H9 (cell line): ENCODE measurements at regions not wholly inside any gene's neighbourhood (a gene's known extent, or its start where the extent isn't known, plus 50 kb on each side); places are given as distances from the start of the nearest gene placed in this dataset.
"Not testable (repeated sequence)": the region's sequence is repeated elsewhere in the genome, so short reads cannot be mapped to it uniquely, and the experiment has no call there.

ENCODE experiments used
- DNase-seq: peaks from one replicate; pipeline ENCODE4 v3.0.0-alpha.2; 2017
- H2AFZ ChIP-seq: one replicate; pipeline ENCODE4 v1.6.1; 2013; ENCODE audit warnings: mild to moderate bottlenecking, low read length, control low read depth, moderate library complexity
- H2AK5ac ChIP-seq: 2 replicates; pipeline ENCODE4 v1.6.1; 2013; ENCODE audit warnings: low read length, control low read depth, mixed read lengths; ENCODE audit not compliant: insufficient read length
- H2BK120ac ChIP-seq: one replicate; pipeline ENCODE4 v1.6.1; 2013; ENCODE audit warnings: low read depth, mild to moderate bottlenecking, low read length, control low read depth, inconsistent platforms; ENCODE audit not compliant: poor library complexity, severe bottlenecking
- H2BK12ac ChIP-seq: 2 replicates; pipeline ENCODE4 v1.6.1; 2013; ENCODE audit warnings: low read length, control low read depth, mixed read lengths, low read depth; ENCODE audit not compliant: insufficient read length
- H2BK15ac ChIP-seq: 2 replicates; pipeline ENCODE4 v1.6.1; 2013; ENCODE audit warnings: low read depth, low read length, control low read depth
- H2BK20ac ChIP-seq: one replicate; pipeline ENCODE4 v1.6.1; 2013; ENCODE audit warnings: low read depth, mild to moderate bottlenecking, low read length, control low read depth, inconsistent platforms; ENCODE audit not compliant: poor library complexity, severe bottlenecking
- H2BK5ac ChIP-seq: 2 replicates; pipeline ENCODE4 v1.6.1; 2013; ENCODE audit warnings: low read length, control low read depth, mixed read lengths; ENCODE audit not compliant: insufficient read length
- H3K14ac ChIP-seq: 2 replicates; pipeline ENCODE4 v1.6.1; 2013; ENCODE audit warnings: low read length, control low read depth; ENCODE audit not compliant: insufficient read depth
- H3K18ac ChIP-seq: 2 replicates; pipeline ENCODE4 v1.6.1; 2013; ENCODE audit warnings: low read depth, mild to moderate bottlenecking, mixed read lengths, low read length, control low read depth; ENCODE audit not compliant: insufficient read length
- H3K23ac ChIP-seq: 2 replicates; pipeline ENCODE4 v1.6.1; 2013; ENCODE audit warnings: low read length, control low read depth, mixed read lengths, low read depth; ENCODE audit not compliant: insufficient read length
- H3K23me2 ChIP-seq: 2 replicates; pipeline ENCODE4 v1.6.1; 2013; ENCODE audit warnings: low read depth, mild to moderate bottlenecking, mixed read lengths, low read length, control low read depth; ENCODE audit not compliant: insufficient read length, poor library complexity, severe bottlenecking
- H3K27ac ChIP-seq: 2 replicates; pipeline ENCODE4 v1.5.1; 2013; ENCODE audit warnings: low read length, control low read depth, mixed read lengths, low read depth; ENCODE audit not compliant: insufficient read length
- H3K27me3 ChIP-seq: 2 replicates; pipeline ENCODE4 v1.6.1; 2013; ENCODE audit warnings: low read length, control low read depth, inconsistent platforms; ENCODE audit not compliant: insufficient read depth
- H3K4ac ChIP-seq: 2 replicates; pipeline ENCODE4 v1.6.1; 2013; ENCODE audit warnings: low read depth, mild to moderate bottlenecking, control low read depth, inconsistent platforms, low read length, moderate library complexity
- H3K4me1 ChIP-seq: 2 replicates; pipeline ENCODE4 v1.6.1; 2013; ENCODE audit warnings: low read length, control low read depth, inconsistent platforms; ENCODE audit not compliant: insufficient read depth
- H3K4me2 ChIP-seq: 2 replicates; pipeline ENCODE4 v1.6.1; 2013; ENCODE audit warnings: low read length, control low read depth, mixed read lengths; ENCODE audit not compliant: insufficient read length, insufficient read depth
- H3K56ac ChIP-seq: 2 replicates; pipeline ENCODE4 v1.6.1; 2013; ENCODE audit warnings: low read depth, mild to moderate bottlenecking, mixed read lengths, low read length, control low read depth; ENCODE audit not compliant: insufficient read length
- H3K79me1 ChIP-seq: 2 replicates; pipeline ENCODE4 v1.6.1; 2013; ENCODE audit warnings: low read depth, mild to moderate bottlenecking, moderate library complexity, low read length, control low read depth, inconsistent platforms; ENCODE audit not compliant: insufficient read depth, poor library complexity, severe bottlenecking
- H3K79me2 ChIP-seq: 2 replicates; pipeline ENCODE4 v1.6.1; 2013; ENCODE audit warnings: low read length, control low read depth, inconsistent platforms; ENCODE audit not compliant: insufficient read depth
- H3K9ac ChIP-seq: 2 replicates; pipeline ENCODE4 v1.6.1; 2013; ENCODE audit warnings: low read length, control low read depth, mixed read lengths; ENCODE audit not compliant: insufficient read length; ENCODE audit errors: extremely low read depth
- H3K9me3 ChIP-seq: one replicate; pipeline ENCODE4 v1.6.1; 2013; ENCODE audit warnings: low read depth, low read length, inconsistent platforms; ENCODE audit not compliant: control insufficient read depth
- H3T11ph ChIP-seq: one replicate; pipeline ENCODE4 v1.6.1; 2013; ENCODE audit warnings: mild to moderate bottlenecking, low read length, control low read depth, inconsistent platforms
- H4K20me1 ChIP-seq: one replicate; pipeline ENCODE4 v1.6.1; 2013; ENCODE audit not compliant: control insufficient read depth, insufficient read length, insufficient read depth
- H4K5ac ChIP-seq: 2 replicates; pipeline ENCODE4 v1.6.1; 2013; ENCODE audit warnings: low read depth, mild to moderate bottlenecking, mixed read lengths, low read length, control low read depth; ENCODE audit not compliant: insufficient read length
- H4K8ac ChIP-seq: replicated peaks from 2 replicates; pipeline ENCODE4 v1.6.1; 2013; ENCODE audit warnings: low read length, control low read depth, mixed read lengths, low read depth; ENCODE audit not compliant: insufficient read length
- H4K91ac ChIP-seq: 2 replicates; pipeline ENCODE4 v1.6.1; 2013; ENCODE audit warnings: low read depth, mild to moderate bottlenecking, moderate library complexity, mixed read lengths, low read length, control low read depth; ENCODE audit not compliant: insufficient read length
- H3K27ac Mint-ChIP-seq, 3 experiments: 2 replicates in 2 of 3; 3 replicates in 1 of 3; pipeline ENCODE4 v1.8.0; 2020 to 2021; ENCODE audit warnings: mixed read lengths in 3 of 3, mild to moderate bottlenecking in 1 of 3, moderate library complexity in 1 of 3
- H3K27me3 Mint-ChIP-seq: 2 replicates; pipeline ENCODE4 v1.8.0; 2021; ENCODE audit warnings: low read depth, mild to moderate bottlenecking, moderate library complexity, mixed read lengths
- H3K36me3 Mint-ChIP-seq, 3 experiments: 2 replicates in 2 of 3; 3 replicates in 1 of 3; pipeline ENCODE4 v1.8.0; 2020 to 2021; ENCODE audit warnings: low read depth in 3 of 3, mixed read lengths in 3 of 3; ENCODE audit not compliant: insufficient read depth in 1 of 3
- H3K4me1 Mint-ChIP-seq, 2 experiments: 2 replicates each; pipeline ENCODE4 v1.8.0; 2020; ENCODE audit warnings: mixed read lengths in 2 of 2
- H3K4me3 Mint-ChIP-seq, 2 experiments: 2 replicates in 1 of 2; 3 replicates in 1 of 2; pipeline ENCODE4 v1.8.0; 2020 to 2021; ENCODE audit warnings: mild to moderate bottlenecking in 2 of 2, mixed read lengths in 2 of 2, moderate library complexity in 1 of 2
- H3K9me3 Mint-ChIP-seq, 2 experiments: 2 replicates in 1 of 2; 3 replicates in 1 of 2; pipeline ENCODE4 v1.8.0; 2020; ENCODE audit warnings: mild to moderate bottlenecking in 2 of 2, mixed read lengths in 2 of 2, moderate library complexity in 1 of 2
- WGBS: extraction: QIAGEN DNeasy Blood & Tissue Kit; methylation state at CpG from one replicate; pipeline ENCODE4 v1.1.7; 2013; ENCODE audit warnings: missing lambda C conversion rate, low lambda C conversion rate, mixed read lengths; ENCODE audit not compliant: insufficient read length; ENCODE audit errors: extremely low coverage; 5-methylcytosine and 5-hydroxymethylcytosine counted together

- H2BK120ac ChIP-seq, H3K79me1 ChIP-seq, H3K4me2 ChIP-seq, H3K9me3 Mint-ChIP-seq, H3K9ac ChIP-seq, H4K5ac ChIP-seq, H3K56ac ChIP-seq, H3K4me1 ChIP-seq, H3K4me3 Mint-ChIP-seq, H3K79me2 ChIP-seq, H4K91ac ChIP-seq, H4K20me1 ChIP-seq, H3K27ac Mint-ChIP-seq, H3K27me3 Mint-ChIP-seq, H4K8ac ChIP-seq, H2BK12ac ChIP-seq, H2BK15ac ChIP-seq, H3K9me3 ChIP-seq, H3K23me2 ChIP-seq, DNase-seq, H2AK5ac ChIP-seq, H3K4ac ChIP-seq, H3K14ac ChIP-seq, H3K23ac ChIP-seq, H2AFZ ChIP-seq, H2BK5ac ChIP-seq, H3K27ac ChIP-seq, H3K18ac ChIP-seq, H3K27me3 ChIP-seq, H2BK20ac ChIP-seq, H3K36me3 Mint-ChIP-seq, H3K4me1 Mint-ChIP-seq, H3T11ph ChIP-seq: not testable (repeated sequence)
- no CpG with 5 or more reads among the region's 4 CpGs for WGBS
Observed at GRCh38 chr15:101958656-101959055, 146.7 kb downstream of the OR4F15 start.

- H2AFZ ChIP-seq, H4K91ac ChIP-seq, H3K4me1 ChIP-seq, H3K27me3 ChIP-seq, H3K79me1 ChIP-seq, H3K23me2 ChIP-seq, H3K36me3 Mint-ChIP-seq, H3K27ac ChIP-seq, H4K20me1 ChIP-seq, H3K9me3 Mint-ChIP-seq, H3K27me3 Mint-ChIP-seq, H3K9me3 ChIP-seq, H3K18ac ChIP-seq, H3K4me2 ChIP-seq, H4K8ac ChIP-seq, H3K9ac ChIP-seq, H3K79me2 ChIP-seq, H3K23ac ChIP-seq, H2BK20ac ChIP-seq, H3T11ph ChIP-seq, H3K4me1 Mint-ChIP-seq, H4K5ac ChIP-seq, H3K4me3 Mint-ChIP-seq, H2AK5ac ChIP-seq, H3K27ac Mint-ChIP-seq, H2BK120ac ChIP-seq, H3K56ac ChIP-seq, H3K4ac ChIP-seq, H2BK12ac ChIP-seq, DNase-seq, H2BK5ac ChIP-seq, H3K14ac ChIP-seq, H2BK15ac ChIP-seq: not testable (repeated sequence)
- WGBS: no CpG with 5 or more reads among the region's 48 CpGs
Observed at GRCh38 chr15:101961263-101961662, 149.3 kb downstream of the OR4F15 start.
